HG03064 (cell line): ENCODE measurements at regions not wholly inside any gene's neighbourhood (a gene's known extent, or its start where the extent isn't known, plus 50 kb on each side); places are given as distances from the start of the nearest gene placed in this dataset.
"Not testable (repeated sequence)": the region's sequence is repeated elsewhere in the genome, so short reads cannot be mapped to it uniquely, and the experiment has no call there.

Source experiments
- ATAC-seq: cut with Tn5 transposase; IDR thresholded peaks from one replicate; pipeline ENCODE4 v1.9.1; 2021; ENCODE audit warnings: low read depth; ENCODE audit not compliant: unreplicated experiment

DNA sequence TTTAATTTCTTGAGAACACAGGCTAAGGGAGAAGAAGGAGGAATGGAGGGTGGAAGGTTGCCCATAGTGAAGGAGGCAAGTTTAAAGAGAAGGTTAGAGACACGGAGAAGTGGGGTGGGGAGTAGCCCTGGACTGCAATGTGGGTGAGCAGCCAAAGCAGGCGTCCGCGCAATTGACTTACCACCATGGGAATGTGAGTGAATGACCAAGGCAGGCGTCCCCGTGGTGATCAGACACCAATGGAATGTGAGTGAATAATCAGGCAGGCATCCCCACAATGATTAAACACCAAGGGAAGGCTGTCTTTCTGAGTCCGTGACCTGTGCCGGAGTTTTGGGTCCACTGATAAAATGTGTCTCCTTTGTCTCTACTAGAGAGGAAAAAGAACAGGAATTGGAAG lies 1223.1 kb downstream of the ARAP2 start:
- ATAC-seq: not testable (repeated sequence)

- no peak for ATAC-seq
These were observed 1219.0 kb downstream of the ARAP2 start for GRCh38 chr4:35025152-35025834.

DNA sequence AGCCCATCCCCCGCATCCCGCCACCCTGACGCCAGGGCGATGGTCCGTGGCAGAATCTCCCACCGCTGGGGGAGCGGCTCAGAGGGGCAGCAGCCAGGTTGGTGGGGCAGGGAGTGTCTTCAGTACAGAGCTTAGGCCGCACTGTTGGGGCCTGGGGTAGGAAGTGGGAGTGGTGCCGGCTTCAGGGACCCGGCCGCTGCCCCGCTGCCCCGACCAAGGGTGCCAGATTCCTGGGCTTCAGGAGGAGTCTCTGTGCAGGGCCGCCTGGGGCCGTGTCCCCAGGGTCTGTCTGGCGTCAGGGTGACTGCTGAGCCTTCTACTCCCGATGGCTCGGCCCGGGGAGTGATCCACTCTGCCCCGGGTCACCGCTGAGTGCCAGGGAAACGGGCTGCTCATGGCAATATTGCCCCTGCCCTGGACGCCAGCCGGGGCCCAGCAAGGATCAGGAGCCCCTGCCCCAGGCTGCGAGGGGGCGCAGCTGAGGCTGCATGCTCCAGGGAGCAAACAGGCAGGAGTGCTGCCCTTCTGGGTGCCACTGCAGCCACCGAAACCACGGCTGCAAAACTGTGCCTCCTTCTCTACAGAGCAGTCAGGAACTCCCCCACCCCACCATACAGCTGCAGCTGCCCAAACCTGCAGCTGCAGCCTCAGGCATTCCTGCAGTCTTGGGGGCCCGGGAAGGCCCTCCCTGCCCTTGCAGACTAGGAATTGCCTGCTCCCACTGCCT lies 1206.1 kb downstream of the ARAP2 start:
- no peak for ATAC-seq

DNA sequence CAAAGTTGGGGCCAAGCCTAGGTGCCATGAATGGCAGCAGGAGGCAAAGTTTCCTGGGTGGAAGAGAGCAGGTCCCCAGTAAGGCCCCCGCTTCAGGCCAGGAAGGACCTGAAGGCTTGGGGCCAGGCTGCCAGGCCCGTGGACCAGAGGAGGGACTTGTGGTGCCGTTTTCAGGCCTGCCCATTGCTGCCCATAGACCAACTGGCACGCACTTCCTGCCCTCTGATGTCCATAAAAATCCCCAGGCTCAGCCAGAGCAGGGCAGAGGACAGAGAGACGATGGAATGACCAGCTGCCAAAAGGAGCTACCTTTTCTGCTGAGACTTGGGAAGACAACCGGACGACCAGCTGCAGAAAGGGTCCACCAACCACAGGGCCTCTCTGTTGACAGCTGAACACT lies 1205.5 kb downstream of the ARAP2 start:
- ATAC-seq: no peak

DNA sequence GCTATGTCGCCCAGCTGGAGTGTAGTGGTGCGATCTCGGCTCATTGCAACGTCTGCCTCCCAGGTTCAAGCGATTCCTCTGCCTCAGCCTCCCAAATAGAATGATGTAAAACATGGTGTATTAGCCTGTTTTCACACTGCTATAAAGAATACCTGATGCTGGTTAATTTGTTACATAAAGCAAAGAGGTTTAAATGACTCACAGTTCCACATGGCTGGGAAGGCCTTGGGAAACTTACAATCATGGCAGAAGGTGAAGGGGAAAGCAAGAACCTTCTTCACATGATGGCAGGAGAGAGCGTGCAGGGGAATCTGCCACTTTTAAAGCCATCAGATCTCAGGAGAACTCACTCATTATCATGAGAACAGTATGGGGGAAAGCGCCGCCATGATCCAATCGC lies 1191.8 kb downstream of the ARAP2 start:
- no peak for ATAC-seq

- ATAC-seq: no peak
These were observed 1181.2 kb downstream of the ARAP2 start for GRCh38 chr4:35063031-35063570.

DNA sequence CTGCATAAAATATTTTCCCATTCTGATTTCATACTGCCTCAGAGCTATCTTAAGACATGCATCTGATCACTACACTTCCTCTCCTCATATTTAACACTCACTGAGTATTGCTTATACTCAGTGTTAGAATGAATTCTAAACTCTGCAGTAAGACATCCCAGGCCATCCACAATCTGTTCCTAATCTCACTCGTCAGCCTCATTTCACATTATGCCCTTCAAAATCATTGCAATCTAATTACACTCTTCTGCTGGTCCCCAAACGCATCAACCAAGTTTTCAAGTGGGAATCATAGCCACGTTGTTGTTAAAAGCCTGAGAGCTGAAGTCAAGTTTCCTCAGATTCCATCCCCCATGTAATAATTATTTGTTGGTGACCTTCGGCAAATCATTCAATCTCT lies 1177.9 kb downstream of the ARAP2 start:
- no peak for ATAC-seq

DNA sequence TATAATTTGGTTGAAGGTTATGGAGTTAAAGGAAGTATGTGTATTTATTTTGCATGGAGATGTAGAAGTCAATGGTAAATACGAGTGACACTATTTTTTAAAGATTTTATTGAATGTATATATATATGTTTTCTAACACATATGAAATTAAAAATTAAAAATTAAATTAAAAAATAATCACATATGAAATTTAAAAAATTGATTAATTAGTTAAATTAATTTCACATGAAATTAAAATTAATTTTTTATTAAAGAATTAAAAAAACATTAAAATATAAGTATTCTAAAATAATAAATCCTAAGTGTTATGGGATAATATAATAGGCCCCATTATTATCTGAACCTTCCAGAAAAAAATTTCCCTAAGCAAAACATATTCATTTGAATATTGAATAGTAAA lies 1163.5 kb downstream of the ARAP2 start:
- ATAC-seq: no peak

DNA sequence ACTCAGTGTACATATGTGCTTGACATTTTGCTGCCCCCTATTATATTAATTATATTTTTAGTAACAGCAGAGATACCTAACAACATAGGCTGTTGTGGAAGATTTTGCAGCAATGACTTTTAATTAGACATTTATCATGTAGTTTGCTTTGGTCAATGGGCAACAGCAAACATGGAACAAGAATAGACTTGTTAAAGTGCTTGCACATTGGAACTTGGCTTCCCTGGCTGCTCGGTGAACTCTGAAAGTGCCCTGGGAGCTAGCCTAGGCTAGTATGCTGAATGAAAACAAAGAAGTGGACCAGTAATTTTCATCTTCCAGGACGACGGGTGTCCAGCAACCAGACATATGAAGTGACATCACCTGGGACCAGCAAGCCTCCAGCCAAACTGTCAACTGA lies 1157.1 kb downstream of the ARAP2 start:
- ATAC-seq: no peak

DNA sequence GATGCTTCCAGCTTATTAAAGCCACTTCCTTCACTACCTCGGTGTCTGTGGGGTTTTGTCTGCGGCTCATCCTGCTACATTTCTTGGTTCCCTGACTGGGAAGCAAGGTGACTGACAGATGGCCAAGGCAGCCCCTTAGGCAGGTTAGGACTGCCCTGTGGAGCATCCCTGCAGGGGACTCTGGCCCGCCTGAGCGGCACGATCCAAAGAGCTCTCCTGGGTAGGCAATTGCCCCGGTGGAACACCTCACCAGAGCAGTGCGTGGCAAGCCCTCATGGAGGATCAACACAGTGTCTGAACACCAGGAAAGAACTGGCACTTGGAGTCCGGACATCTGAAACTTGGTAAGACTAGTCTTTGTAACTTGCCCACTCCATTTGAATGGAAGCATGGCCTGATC lies 1143.4 kb downstream of the ARAP2 start:
- no peak for ATAC-seq

GRCh38 chr4:35102066-35102465 lies 1142.2 kb downstream of the ARAP2 start:
- ATAC-seq: no peak

GRCh38 chr4:35105486-35105885 lies 1138.8 kb downstream of the ARAP2 start:
- no peak for ATAC-seq

DNA sequence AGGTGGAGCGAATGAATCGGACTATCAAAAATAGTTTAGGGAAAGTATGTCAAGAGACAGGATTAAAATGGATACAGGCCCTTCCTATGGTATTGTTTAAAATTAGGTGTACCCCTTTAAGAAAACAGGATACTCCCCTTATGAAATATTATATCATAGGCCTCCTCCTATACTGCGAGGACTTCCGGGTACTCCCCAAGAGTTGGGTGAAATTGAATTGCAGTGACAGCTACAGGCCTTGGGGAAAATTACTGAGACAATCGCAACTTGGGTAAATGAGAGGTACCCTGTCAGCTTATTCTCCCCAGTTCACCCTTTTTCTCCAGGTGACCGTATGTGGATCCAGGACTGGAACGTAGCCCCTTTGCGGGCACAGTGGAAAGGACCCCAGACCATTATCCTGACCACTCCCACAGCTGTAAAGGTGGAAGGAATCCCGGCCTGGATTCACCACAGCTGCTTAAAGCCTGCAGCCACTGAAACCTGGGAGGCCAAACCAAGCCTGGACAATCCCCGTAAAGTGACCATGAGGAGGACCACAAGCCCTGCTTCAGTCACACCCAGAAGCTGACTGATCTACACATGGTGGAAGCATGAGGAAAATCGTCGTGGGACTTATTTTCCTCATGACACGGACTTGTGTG lies 1138.1 kb downstream of the ARAP2 start:
- ATAC-seq: no peak

GRCh38 chr4:35124106-35124505 lies 1120.2 kb downstream of the ARAP2 start:
- no peak for ATAC-seq

DNA sequence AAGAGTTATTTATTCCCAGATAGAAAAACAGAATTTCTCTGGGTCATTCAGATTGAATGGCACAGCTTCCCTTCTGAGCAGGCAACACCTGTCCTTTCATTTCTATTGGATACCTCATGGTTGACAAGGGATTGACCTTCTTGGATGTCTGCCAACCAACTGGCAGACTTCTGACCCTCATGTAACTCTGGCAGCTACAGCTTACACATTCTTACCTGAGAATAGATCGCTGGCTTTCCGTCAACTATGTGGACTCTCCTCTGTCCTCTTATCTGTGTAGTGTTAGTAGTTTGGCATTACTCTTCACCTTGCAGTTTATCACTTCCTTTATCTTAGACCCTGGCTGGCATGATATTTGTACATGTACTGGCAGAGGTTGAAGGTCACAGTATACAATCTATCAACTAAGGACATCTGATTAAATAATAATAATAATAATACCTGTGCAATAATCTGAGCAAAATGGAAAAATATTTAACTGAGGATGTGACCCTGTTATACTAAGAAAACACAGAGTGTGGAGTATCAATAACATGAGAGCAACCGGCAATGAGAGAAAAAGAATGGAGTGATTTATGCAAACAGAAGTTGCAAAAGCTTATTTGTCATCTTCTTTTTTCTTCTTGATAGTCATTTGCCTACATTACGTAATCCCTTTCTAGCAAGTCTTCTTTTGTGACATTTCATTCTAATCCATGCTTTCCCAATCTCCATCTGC lies 1118.2 kb downstream of the ARAP2 start:
- no peak for ATAC-seq

DNA sequence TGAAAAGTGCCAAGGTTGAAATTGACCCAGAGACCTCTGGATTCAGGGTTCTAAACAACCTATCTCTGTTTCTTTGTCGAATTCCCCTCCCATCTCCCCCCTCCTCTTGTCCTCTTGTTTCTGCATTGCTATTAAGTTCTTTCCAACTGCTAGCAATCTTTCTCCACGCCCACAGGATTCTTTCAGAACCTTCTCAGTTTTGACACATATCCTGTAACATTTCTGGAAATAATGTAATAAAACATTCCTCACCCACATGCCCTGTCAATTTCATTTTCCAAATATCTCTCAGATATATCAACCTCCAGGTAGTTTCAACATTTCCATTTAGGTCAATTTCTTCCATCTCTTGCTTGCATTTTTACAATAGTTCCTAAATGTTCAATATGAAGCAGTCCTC lies 1105.9 kb downstream of the ARAP2 start:
- no peak for ATAC-seq

GRCh38 chr4:35147761-35148160 lies 1096.6 kb downstream of the ARAP2 start:
- ATAC-seq: no peak

DNA sequence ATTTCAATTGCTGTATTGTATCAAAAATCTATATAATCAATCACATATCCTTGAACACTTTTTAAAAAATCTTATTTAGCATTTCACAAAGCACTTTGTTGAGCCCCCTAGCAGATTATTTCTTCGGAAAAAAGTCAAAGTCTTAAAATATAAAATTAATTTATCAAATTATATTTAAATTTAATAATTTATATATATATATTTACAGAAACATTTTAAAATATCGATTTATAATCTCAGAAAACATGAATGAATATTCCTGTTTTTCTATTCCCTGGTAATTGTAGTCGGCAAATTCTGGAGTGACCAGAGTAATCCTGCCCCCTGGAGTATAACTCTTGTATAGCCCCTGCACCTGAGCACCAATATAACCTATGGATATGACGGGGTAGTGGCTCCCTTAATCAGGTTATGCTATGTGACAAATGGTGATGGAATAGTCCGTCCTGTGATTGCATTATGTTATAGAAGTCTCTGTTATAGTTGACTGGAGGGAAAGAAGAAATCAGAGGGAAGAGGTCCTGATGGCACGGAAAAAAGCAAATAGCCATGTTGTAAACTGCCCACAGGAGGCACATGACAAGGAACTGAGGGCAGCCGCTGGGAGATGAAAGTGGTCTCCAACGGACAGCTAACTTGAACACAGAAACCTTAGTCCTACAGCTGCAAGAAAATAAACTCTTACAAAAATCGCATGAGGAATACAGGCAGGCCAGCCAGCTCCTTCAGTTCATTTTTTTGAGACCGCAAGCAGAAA lies 1092.3 kb downstream of the ARAP2 start:
- ATAC-seq: no peak

DNA sequence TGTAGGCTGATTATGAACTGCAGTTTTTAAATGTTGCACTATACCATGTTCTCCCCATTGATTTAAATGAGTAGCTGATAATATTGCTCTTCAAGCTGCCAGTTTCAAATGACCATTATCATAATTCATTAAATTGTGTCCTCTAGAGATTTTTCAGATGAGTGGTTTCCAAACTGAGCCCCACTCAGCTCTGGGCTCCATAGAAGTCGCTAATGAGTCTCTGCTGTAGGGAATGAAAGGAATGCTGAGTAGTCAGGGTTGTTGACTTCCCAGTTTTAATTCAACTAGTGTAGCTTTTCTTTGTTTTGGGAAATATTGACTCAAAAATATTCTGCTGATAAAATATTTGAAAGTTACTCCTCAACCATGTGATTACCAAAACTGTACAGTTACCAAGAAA lies 1081.1 kb downstream of the ARAP2 start:
- ATAC-seq: no peak

DNA sequence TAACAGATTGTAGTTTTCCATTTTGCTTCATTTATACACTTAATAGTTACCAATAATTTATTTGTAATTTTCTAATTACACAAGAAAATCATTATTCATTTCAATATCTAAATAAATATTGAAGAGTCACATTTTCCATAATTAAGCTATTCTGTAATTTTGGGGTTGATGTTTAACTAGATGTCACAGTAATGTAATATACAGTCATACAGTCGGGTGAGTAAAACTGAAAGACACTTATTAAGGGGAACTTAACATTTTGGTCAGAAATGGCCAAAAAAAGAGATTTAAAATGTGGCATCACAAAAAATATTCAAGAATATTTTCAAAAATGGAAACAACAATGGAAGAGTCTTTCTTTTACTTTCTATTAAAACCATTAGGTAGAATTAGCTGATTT lies 1080.3 kb downstream of the ARAP2 start:
- no peak for ATAC-seq
